ENCODE measurements at regions not wholly inside any gene's neighbourhood (a gene's known extent, or its start where the extent isn't known, plus 50 kb on each side); places are given as distances from the start of the nearest gene placed in this dataset.

- FAIRE-seq = no peak
- no peak overlapping the region for H3K27ac ChIP-seq (ENCODE audit: low read depth in 2 of 2, low read length in 2 of 2)
Observed at GRCh38 chr6:86657192-86657591, 280.1 kb upstream of the HTR1E start.

GRCh38 chr6:86629123-86629522 is 308.2 kb upstream of the HTR1E start:
- Histone ChIP-seq H3K27me3 (ENCODE audit: control insufficient read depth, insufficient read depth, low read length) (no peaks in the 10 kb centered on the region), H3K36me3 (ENCODE audit: control insufficient read depth in 2 of 3, insufficient read depth in 3 of 3, low read length in 3 of 3) (no peaks in the 10 kb centered on the region), H3K9me3 (ENCODE audit: control insufficient read depth in 2 of 3, insufficient read depth in 1 of 3, low read length in 3 of 3) (no peaks in the 10 kb centered on the region), H3K9ac (ENCODE audit: low read length in 3 of 3) (no peak overlapping the region), H3K27ac (ENCODE audit: low read depth in 2 of 2, low read length in 2 of 2) (no peak overlapping the region), H3K4me1 (ENCODE audit: control insufficient read depth in 2 of 3, insufficient read depth in 2 of 3, low read depth in 1 of 3, low read length in 3 of 3) (no peaks in the 10 kb centered on the region), H3K4me3 (ENCODE audit: low read length in 3 of 3) (no peak overlapping the region)
- DNase-seq (no peak), FAIRE-seq (no peak)
- TF ChIP-seq CTCF (IDR thresholded peaks at IDR 0.05; ENCODE audit: borderline replicate concordance, extremely low read depth, insufficient read depth) = no peak
- intact Hi-C loops (cut with DNase I) = no loop called here

More at GRCh38 chr6:86657192-86657591, 280.1 kb upstream of the HTR1E start:
- peaks cover 0 to 5% (median 0%) of the 10 kb centered on the region in 3 donors for H3K9me3 ChIP-seq (ENCODE audit: control insufficient read depth in 2 of 3, insufficient read depth in 1 of 3, low read length in 3 of 3)
- intact Hi-C loops (cut with DNase I) = no loop called here
- H3K9ac ChIP-seq (ENCODE audit: low read length in 3 of 3) = no peak overlapping the region
- TF ChIP-seq CTCF (IDR thresholded peaks at IDR 0.05; ENCODE audit: borderline replicate concordance, extremely low read depth, insufficient read depth) = no peak
- no peak overlapping the region for H3K4me3 ChIP-seq (ENCODE audit: low read length in 3 of 3)
- DNase-seq = no peak
- no peaks in the 10 kb centered on the region for H3K36me3 ChIP-seq (ENCODE audit: control insufficient read depth in 2 of 3, insufficient read depth in 3 of 3, low read length in 3 of 3)
- H3K4me1 ChIP-seq (ENCODE audit: control insufficient read depth in 2 of 3, insufficient read depth in 2 of 3, low read depth in 1 of 3, low read length in 3 of 3) = no peaks in the 10 kb centered on the region
- no peaks in the 10 kb centered on the region for H3K27me3 ChIP-seq (ENCODE audit: control insufficient read depth, insufficient read depth, low read length)

- H3K9me3 ChIP-seq (ENCODE audit: control insufficient read depth in 2 of 3, insufficient read depth in 1 of 3, low read length in 3 of 3) = no peaks in the 10 kb centered on the region
- intact Hi-C loops (cut with DNase I) = no loop called here
- no peak for TF ChIP-seq CTCF (IDR thresholded peaks at IDR 0.05; ENCODE audit: borderline replicate concordance, extremely low read depth, insufficient read depth)
- H3K4me1 ChIP-seq (ENCODE audit: control insufficient read depth in 2 of 3, insufficient read depth in 2 of 3, low read depth in 1 of 3, low read length in 3 of 3) = no peaks in the 10 kb centered on the region
- FAIRE-seq (no peak), DNase-seq (no peak)
- H3K36me3 ChIP-seq (ENCODE audit: control insufficient read depth in 2 of 3, insufficient read depth in 3 of 3, low read length in 3 of 3) = no peaks in the 10 kb centered on the region
- no peak overlapping the region for H3K9ac ChIP-seq (ENCODE audit: low read length in 3 of 3)
- H3K4me3 ChIP-seq (ENCODE audit: low read length in 3 of 3) = no peak overlapping the region
- no peak overlapping the region for H3K27ac ChIP-seq (ENCODE audit: low read depth in 2 of 2, low read length in 2 of 2)
- no peaks in the 10 kb centered on the region for H3K27me3 ChIP-seq (ENCODE audit: control insufficient read depth, insufficient read depth, low read length)
Observed at GRCh38 chr6:86619428-86619827, 317.9 kb upstream of the HTR1E start.

GRCh38 chr6:86615299-86615698 is 322.0 kb upstream of the HTR1E start:
- Histone ChIP-seq H3K4me1 (ENCODE audit: control insufficient read depth in 2 of 3, insufficient read depth in 2 of 3, low read depth in 1 of 3, low read length in 3 of 3) (no peaks in the 10 kb centered on the region), H3K36me3 (ENCODE audit: control insufficient read depth in 2 of 3, insufficient read depth in 3 of 3, low read length in 3 of 3) (no peaks in the 10 kb centered on the region), H3K9me3 (ENCODE audit: control insufficient read depth in 2 of 3, insufficient read depth in 1 of 3, low read length in 3 of 3) (no peaks in the 10 kb centered on the region), H3K9ac (ENCODE audit: low read length in 3 of 3) (no peak overlapping the region), H3K27me3 (ENCODE audit: control insufficient read depth, insufficient read depth, low read length) (no peaks in the 10 kb centered on the region), H3K27ac (ENCODE audit: low read depth in 2 of 2, low read length in 2 of 2) (no peak overlapping the region), H3K4me3 (ENCODE audit: low read length in 3 of 3) (no peak overlapping the region)
- TF ChIP-seq CTCF (IDR thresholded peaks at IDR 0.05; ENCODE audit: borderline replicate concordance, extremely low read depth, insufficient read depth) = no peak
- no peak for DNase-seq
- no peak for FAIRE-seq
- intact Hi-C loops (cut with DNase I) = no loop called here

Measured in kidney (tissue), 13 donors.